ENCODE measurements at regions not wholly inside any gene's neighbourhood (a gene's known extent, or its start where the extent isn't known, plus 50 kb on each side); places are given as distances from the start of the nearest gene placed in this dataset.

GRCh38 chr6:77356821-77357220 lies 106.5 kb downstream of the HTR1B start:
- Histone ChIP-seq H3K36me3 (ENCODE audit: insufficient read depth, low read length, poor library complexity, severe bottlenecking) (no peaks in the 10 kb centered on the region), H3K4me1 (ENCODE audit: insufficient read depth, low read length, poor library complexity, severe bottlenecking) (no peaks in the 10 kb centered on the region), H3K4me3 (ENCODE audit: low read depth, low read length, poor library complexity, severe bottlenecking) (no peak overlapping the region), H3K27ac (ENCODE audit: low read depth, low read length, poor library complexity, severe bottlenecking) (no peak overlapping the region), H3K27me3 (replicated peaks; ENCODE audit: insufficient read depth, low read depth, low read length, poor library complexity) (no peaks in the 10 kb centered on the region), H3K9me3 (ENCODE audit: low read depth, low read length, poor library complexity, severe bottlenecking) (no peaks in the 10 kb centered on the region)
- no TSS peak for BruUV-seq (replicated peaks)
- intact Hi-C loops (cut with micrococcal nuclease; ENCODE audit: unreplicated experiment): no loop called here
- ChIA-PET POLR2A (ENCODE audit: low non-redundant PET) (no interaction called here), CTCF (no interaction called here)
- TF ChIP-seq EZH2 (IDR thresholded peaks at IDR 0.05; ENCODE audit: borderline replicate concordance, low read depth, low read length, poor library complexity, severe bottlenecking): no peak
- TF ChIP-seq, protein P1, sequence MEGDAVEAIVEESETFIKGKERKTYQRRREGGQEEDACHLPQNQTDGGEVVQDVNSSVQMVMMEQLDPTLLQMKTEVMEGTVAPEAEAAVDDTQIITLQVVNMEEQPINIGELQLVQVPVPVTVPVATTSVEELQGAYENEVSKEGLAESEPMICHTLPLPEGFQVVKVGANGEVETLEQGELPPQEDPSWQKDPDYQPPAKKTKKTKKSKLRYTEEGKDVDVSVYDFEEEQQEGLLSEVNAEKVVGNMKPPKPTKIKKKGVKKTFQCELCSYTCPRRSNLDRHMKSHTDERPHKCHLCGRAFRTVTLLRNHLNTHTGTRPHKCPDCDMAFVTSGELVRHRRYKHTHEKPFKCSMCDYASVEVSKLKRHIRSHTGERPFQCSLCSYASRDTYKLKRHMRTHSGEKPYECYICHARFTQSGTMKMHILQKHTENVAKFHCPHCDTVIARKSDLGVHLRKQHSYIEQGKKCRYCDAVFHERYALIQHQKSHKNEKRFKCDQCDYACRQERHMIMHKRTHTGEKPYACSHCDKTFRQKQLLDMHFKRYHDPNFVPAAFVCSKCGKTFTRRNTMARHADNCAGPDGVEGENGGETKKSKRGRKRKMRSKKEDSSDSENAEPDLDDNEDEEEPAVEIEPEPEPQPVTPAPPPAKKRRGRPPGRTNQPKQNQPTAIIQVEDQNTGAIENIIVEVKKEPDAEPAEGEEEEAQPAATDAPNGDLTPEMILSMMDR (conservative IDR thresholded peaks at IDR 0.05; ENCODE audit: low read depth, low read length): no peak
- DNase-seq (ENCODE audit: low spot score): no peak

DNA sequence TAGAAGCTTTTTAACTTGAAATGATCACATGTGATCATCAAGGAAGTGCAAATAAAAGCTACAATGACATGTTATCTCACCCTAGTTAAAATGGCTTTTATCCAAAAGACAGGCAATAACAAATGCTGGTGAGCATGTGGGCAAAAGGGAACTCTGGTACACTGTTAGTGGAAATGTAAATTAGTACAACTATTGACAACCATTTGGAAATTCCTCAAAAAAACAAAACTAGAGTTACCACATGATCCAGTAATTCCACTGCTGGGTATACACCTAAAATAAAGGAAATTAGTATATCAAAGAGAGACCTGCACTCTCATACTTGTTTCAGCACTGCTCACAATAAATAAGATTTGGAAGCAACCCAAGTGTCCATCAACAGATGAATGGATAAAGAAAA lies 108.7 kb downstream of the HTR1B start:
- intact Hi-C loops (cut with micrococcal nuclease; ENCODE audit: unreplicated experiment): no loop called here
- Histone ChIP-seq H3K27ac (ENCODE audit: low read depth, low read length, poor library complexity, severe bottlenecking) (no peak overlapping the region), H3K4me1 (ENCODE audit: insufficient read depth, low read length, poor library complexity, severe bottlenecking) (no peaks in the 10 kb centered on the region), H3K4me3 (ENCODE audit: low read depth, low read length, poor library complexity, severe bottlenecking) (no peak overlapping the region), H3K27me3 (replicated peaks; ENCODE audit: insufficient read depth, low read depth, low read length, poor library complexity) (no peaks in the 10 kb centered on the region), H3K9me3 (ENCODE audit: low read depth, low read length, poor library complexity, severe bottlenecking) (no peaks in the 10 kb centered on the region), H3K36me3 (ENCODE audit: insufficient read depth, low read length, poor library complexity, severe bottlenecking) (no peaks in the 10 kb centered on the region)
- no TSS peak for BruUV-seq (replicated peaks)
- ChIA-PET POLR2A (ENCODE audit: low non-redundant PET) (no interaction called here), CTCF (no interaction called here)
- TF ChIP-seq, protein P1 (conservative IDR thresholded peaks at IDR 0.05; ENCODE audit: low read depth, low read length): no peak
- TF ChIP-seq EZH2 (IDR thresholded peaks at IDR 0.05; ENCODE audit: borderline replicate concordance, low read depth, low read length, poor library complexity, severe bottlenecking): no peak
- no peak for DNase-seq (ENCODE audit: low spot score)

- DNase-seq (ENCODE audit: low spot score): no peak
- Histone ChIP-seq H3K4me1 (ENCODE audit: insufficient read depth, low read length, poor library complexity, severe bottlenecking) (no peaks in the 10 kb centered on the region), H3K27me3 (replicated peaks; ENCODE audit: insufficient read depth, low read depth, low read length, poor library complexity) (no peaks in the 10 kb centered on the region), H3K27ac (ENCODE audit: low read depth, low read length, poor library complexity, severe bottlenecking) (no peak overlapping the region), H3K9me3 (ENCODE audit: low read depth, low read length, poor library complexity, severe bottlenecking) (no peaks in the 10 kb centered on the region), H3K36me3 (ENCODE audit: insufficient read depth, low read length, poor library complexity, severe bottlenecking) (no peaks in the 10 kb centered on the region), H3K4me3 (ENCODE audit: low read depth, low read length, poor library complexity, severe bottlenecking) (no peak overlapping the region)
- CTCF ChIA-PET: no interaction called here
- intact Hi-C loops (cut with micrococcal nuclease; ENCODE audit: unreplicated experiment): no loop called here
- BruUV-seq (replicated peaks): no TSS peak
- POLR2A ChIA-PET (ENCODE audit: low non-redundant PET): no interaction called here
- no peak for TF ChIP-seq EZH2 (IDR thresholded peaks at IDR 0.05; ENCODE audit: borderline replicate concordance, low read depth, low read length, poor library complexity, severe bottlenecking)
- TF ChIP-seq, protein P1 (conservative IDR thresholded peaks at IDR 0.05; ENCODE audit: low read depth, low read length): no peak
These were observed 110.2 kb downstream of the HTR1B start for GRCh38 chr6:77353129-77353528.

Measured in A673 (cell line).